ENCODE measurements at regions not wholly inside any gene's neighbourhood (a gene's known extent, or its start where the extent isn't known, plus 50 kb on each side); places are given as distances from the start of the nearest gene placed in this dataset.
"Not testable (repeated sequence)": the region's sequence is repeated elsewhere in the genome, so short reads cannot be mapped to it uniquely, and the experiment has no call there.

GRCh38 chr7:1300636-1301035, 68.0 kb downstream of the UNCX start:
- DNase-seq, result no peak

DNA sequence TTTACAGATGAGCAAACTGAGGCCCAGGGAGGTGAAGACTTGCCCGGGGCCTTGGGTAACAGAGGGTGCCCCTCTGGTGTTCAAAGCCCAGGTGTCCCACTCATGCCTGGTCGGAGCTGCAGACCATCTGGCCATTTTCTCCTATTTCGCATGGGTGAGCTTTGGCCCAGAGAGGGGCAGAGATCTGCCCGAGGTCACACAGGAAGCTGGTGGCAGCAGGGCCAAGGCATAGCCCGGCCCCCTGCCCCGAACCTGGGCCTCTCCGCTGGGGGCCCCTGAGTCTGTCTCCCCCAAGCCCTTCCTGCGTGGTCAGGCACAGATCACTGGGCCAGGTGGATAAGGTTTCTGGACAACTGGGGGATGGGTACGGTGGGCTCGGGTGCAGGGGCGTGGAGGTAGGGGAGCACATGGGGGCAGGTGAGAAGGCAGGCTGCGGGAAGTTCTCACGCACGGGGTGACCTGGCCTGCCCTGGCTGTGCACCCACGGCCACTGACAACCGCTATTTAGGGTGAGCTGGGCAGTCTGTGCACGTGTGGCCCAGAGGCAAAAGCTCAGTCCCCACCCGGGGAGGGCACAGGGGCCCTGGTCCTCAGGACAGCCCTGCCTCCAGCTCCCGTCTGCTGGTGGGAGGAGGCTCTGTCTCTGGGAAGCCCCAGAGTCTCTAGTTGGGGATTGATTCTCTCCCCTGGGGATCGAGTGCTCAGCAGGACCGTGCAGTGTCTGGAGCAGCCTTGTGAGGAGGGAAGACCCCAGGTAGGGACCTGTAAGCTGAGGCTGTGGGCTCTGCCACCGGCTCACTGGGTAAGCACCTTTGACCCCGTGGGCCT, 68.6 kb downstream of the UNCX start:
- no peak for DNase-seq

DNA sequence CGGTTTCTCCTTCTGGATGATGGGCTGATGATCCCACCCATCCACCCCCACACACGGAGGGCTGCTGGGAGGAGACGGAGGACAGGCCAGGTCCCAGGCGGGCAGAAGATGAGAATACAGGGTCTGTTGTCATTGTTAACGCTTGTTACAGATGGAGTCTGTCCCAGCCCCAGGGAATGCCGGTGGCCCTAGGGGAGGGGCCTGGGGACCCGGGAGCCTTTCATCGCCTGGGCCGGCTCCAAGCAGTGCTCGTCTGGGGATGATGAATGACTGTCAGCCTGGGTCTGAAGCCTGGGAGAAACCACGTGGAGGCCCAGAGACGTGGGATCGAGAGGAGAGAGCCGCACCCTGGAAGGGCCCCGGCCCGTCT, 69.2 kb downstream of the UNCX start:
- no peak for DNase-seq

DNA sequence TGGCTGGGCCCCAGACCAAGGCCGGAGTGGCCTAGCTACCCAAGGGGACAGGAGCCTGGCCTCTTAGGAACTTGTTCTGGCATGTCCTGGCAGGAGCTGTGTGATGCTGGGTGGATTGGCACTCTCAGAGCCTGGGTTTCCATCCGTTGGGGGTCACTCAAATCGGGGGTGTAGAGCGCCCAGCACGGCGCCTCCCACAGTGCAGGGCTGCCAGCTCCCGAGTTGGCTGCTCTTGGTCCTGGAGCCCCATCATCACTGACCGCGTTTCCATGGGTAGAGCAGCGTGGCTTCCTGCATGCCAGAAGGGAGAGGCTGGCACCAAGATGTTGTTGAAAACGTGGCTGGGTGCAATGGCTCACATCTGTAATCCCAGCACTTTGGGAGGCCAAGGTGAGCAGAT, 70.3 kb downstream of the UNCX start:
- no peak for DNase-seq

GRCh38 chr7:1304011-1304410, 71.3 kb downstream of the UNCX start:
- not testable (repeated sequence) for DNase-seq

GRCh38 chr7:1305873-1306272, 73.2 kb downstream of the UNCX start:
- DNase-seq, result no peak

DNA sequence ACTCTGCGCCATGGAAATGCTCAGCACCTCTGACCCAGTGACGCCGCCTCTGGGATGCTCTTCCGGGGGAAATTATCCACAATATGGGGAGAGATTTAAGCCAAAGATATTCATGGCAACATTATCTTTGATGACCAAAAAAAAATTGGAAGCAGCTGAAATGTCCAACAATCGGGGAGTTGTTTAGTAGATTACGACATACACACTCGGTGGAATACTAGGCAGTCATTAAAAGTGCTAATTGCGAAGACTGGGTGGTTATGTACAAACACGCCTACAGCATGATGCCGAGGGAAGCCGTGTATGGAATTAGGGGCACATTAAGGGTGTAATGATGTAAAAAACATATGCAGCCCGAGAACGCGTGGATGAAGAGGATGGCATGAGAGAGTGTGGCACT, 75.2 kb downstream of the UNCX start:
- DNase-seq, result no peak

- DNase-seq, result no peak
These were observed 76.6 kb downstream of the UNCX start for GRCh38 chr7:1309290-1309689.

GRCh38 chr7:1309996-1310395, 77.3 kb downstream of the UNCX start:
- DNase-seq, result no peak

GRCh38 chr7:1310936-1311335, 78.3 kb downstream of the UNCX start:
- DNase-seq, result no peak

DNA sequence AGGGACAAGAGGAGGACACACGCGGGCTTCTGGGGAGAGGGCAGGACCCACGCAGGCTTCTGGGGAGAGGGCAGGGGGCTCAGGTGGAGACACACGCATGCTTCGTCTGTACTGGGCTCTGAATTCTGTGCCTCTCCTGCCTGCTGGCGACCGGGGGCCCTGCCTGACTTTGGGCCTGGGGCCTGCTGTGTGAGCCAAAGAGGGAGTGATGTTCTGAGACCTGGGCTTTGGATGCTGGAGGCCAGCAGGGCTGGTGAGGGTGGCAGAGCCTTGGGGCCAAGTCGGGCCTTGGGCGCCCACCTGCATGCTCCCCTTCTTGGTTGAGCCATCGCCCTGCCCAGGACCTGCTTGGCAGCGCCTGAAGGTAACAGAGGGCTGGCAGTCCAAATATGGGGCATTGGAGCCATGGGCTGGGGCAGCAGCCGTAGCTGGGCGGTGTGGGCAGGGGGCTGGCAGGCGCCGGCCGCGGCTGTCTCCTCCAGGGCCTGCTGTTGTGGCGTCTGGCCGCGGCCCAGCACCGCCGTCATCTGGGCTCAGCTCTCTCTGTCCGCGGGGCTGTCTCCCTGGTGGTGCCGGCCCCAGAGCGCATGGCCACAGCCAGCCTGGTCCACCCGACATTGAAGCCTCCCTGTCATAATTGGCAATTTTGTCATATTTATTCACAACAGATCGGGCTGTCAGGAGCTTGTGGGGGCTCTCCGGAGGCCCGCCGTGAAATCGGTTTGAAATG, 78.9 kb downstream of the UNCX start:
- DNase-seq, result no peak

GRCh38 chr7:1312136-1313070, 79.7 kb downstream of the UNCX start:
- no peak for DNase-seq

- DNase-seq, result no peak
These were observed 80.9 kb downstream of the UNCX start for GRCh38 chr7:1313613-1314012.

- no peak for DNase-seq
These were observed 81.6 kb downstream of the UNCX start for GRCh38 chr7:1314021-1314907.

- DNase-seq, result no peak
These were observed 82.3 kb downstream of the UNCX start for GRCh38 chr7:1314908-1315450.

DNA sequence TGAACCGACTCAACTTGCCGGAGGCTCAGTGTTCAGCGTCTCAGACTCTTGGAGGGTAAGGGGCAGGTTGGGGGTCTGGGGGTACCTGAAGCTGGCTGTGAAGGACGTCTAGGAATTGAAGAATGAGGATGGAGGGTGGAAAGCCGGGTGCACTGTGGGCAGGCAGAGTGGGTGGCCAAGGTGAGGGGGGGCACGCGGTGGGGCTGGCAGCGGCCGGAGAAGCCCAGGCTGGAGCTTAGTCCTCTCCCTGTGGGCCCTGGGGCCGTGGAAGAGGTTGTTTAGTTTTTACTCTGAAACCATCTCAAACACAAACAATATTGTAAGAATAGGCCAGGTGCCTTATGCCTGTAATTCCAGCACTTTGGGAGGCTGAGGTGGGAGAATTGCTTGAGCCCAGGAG, 83.4 kb downstream of the UNCX start:
- no peak for DNase-seq

DNA sequence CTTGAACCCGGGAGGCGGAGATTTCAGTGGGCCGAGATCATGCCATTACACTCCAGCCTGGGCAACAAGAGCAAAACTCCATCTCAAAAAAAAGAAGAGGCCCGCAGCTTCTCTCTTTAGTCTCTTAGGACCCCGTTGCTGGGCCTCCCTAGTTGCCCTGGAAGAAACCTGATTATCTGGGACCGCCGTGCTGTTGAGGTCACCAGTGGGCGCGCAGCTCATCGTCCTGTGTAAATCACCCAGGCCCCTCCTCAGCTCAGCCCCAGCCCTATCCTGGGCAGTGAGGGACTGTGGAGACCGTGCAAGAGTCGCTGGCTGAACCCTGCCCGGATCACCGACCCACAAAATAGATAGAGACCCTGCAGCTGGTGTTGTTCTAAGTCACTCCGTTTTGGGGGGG, 85.0 kb downstream of the UNCX start:
- DNase-seq, result no peak

- no peak for DNase-seq
These were observed 85.4 kb downstream of the UNCX start for GRCh38 chr7:1318051-1318450.

DNA sequence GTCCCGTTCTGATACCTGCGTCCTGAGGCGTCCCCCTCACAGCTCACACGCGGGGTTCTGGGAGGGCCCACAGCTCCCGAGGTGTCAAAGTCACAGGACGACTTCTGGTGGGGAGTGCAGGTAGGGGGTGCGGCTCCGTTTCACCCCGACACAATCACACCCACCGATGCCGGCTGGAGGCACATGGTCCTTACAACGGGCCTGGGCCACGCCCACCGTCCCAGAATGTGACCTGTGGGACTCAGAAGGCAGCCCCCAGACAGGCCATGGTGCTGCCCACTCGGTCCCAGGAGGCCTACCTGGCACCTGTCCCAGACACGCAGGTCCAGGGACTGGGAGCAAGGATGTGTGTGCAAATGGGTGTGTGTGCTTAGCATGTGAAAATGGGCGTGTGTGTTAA, 86.0 kb downstream of the UNCX start:
- no peak for DNase-seq

DNA sequence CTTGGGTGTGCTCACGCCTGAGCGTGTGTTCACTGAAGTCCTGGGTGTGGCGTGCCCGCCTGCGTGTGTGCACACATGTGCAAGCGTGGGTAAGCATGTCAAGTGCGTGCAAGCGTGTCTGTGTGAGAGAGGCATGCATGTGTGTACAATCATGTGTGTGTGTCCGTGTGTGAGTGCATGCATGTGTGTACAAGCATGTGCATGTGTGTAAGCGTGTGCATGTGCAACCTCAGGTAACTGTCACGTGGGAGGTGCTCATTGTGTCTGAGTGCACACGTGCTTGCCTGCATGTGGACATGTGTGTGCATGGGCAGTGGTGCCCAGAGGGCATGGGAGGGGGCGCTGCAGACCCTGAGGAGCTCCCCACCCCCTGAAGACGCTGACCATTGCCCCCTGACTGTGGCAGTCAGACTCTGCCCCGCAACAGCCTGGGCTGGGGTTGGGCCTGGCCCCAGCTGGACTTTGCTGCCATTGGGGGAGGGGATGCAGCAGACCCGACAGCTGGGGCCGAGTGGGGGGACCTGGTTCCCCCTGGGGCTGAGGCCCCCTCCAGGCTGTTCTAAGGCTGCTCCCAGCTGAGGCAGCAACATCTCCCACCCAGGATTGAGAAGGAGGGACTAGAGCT, 88.1 kb downstream of the UNCX start:
- no peak for DNase-seq

DNA sequence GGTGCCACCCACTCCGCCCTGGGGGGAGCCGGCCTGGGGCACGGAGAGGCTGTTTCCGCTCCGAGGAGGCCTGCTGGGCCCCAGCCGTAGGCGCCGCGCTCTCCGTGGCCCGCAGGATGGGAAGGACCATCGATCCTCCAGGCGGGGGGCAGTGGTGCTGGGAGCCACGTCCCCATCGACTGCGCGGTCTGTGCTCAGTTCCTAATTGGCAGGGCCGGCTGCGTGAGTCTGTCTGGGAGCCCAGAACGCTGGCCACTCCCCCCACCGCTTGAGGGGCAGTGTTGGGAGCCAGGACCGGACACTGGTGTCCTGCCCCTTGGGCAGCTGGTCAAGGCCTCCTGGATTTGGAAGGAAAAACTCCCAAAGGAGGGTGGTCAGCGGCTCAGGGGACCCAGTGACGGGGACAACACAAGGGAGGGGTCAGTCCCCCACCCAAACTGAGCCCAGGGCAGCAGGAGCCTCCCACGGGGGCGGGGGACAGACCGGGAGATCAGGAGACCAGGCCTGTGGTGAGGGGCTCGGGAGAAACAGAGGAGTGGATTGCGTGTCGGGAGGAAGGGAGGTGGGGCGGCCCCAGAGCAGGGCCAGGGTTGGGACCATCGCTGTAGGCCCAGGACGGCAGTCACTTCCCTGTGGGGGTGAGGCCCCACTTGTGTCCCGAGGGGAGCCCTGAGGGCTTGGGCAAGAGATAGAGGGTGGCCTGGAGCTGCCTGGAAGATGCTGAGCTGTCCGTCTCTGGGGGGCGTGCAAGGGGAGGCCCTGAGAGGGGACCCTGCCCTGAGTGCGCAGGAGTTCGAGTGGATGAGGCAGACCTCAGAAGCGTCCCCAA, 89.0 kb downstream of the UNCX start:
- DNase-seq, result no peak

Data from activated CD4-positive, alpha-beta T cell treated with anti-CD3 and anti-CD28 coated beads, Interleukin-2, amount 50 U/mL, for 48 hours (primary cell).